ENCODE measurements at regions not wholly inside any gene's neighbourhood (a gene's known extent, or its start where the extent isn't known, plus 50 kb on each side); places are given as distances from the start of the nearest gene placed in this dataset.

- TF ChIP-seq, protein P1, sequence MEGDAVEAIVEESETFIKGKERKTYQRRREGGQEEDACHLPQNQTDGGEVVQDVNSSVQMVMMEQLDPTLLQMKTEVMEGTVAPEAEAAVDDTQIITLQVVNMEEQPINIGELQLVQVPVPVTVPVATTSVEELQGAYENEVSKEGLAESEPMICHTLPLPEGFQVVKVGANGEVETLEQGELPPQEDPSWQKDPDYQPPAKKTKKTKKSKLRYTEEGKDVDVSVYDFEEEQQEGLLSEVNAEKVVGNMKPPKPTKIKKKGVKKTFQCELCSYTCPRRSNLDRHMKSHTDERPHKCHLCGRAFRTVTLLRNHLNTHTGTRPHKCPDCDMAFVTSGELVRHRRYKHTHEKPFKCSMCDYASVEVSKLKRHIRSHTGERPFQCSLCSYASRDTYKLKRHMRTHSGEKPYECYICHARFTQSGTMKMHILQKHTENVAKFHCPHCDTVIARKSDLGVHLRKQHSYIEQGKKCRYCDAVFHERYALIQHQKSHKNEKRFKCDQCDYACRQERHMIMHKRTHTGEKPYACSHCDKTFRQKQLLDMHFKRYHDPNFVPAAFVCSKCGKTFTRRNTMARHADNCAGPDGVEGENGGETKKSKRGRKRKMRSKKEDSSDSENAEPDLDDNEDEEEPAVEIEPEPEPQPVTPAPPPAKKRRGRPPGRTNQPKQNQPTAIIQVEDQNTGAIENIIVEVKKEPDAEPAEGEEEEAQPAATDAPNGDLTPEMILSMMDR (IDR thresholded peaks at IDR 0.05): no peak
- TF ChIP-seq POLR2A (IDR thresholded peaks at IDR 0.05): no peak
Measured at GRCh38 chr4:66667249-66667648, 878.1 kb downstream of the CENPC start.
